Sigmoid colon (tissue), 3 donors: ENCODE measurements at regions not wholly inside any gene's neighbourhood (a gene's known extent, or its start where the extent isn't known, plus 50 kb on each side); places are given as distances from the start of the nearest gene placed in this dataset.

Source experiments
- POLR2A ChIP-seq, 2 donors: fragments of 450-650 bp; IDR thresholded peaks; one replicate each; pipeline ENCODE4 v1.6.1; 2016; ENCODE audit warnings: antibody characterized with exemption in 2 of 2, mild to moderate bottlenecking in 2 of 2, moderate library complexity in 2 of 2
- TF ChIP-seq, protein P1 (sequence below), 4 experiments: fragments of 450-650 bp in 3 of 4; fragments of 200-600 bp in 1 of 4; IDR thresholded peaks; one replicate each; pipeline ENCODE4 v1.5.1; 2016 to 2019; ENCODE audit warnings: antibody characterized with exemption in 4 of 4, mild to moderate bottlenecking in 3 of 4, moderate library complexity in 2 of 4

DNA sequence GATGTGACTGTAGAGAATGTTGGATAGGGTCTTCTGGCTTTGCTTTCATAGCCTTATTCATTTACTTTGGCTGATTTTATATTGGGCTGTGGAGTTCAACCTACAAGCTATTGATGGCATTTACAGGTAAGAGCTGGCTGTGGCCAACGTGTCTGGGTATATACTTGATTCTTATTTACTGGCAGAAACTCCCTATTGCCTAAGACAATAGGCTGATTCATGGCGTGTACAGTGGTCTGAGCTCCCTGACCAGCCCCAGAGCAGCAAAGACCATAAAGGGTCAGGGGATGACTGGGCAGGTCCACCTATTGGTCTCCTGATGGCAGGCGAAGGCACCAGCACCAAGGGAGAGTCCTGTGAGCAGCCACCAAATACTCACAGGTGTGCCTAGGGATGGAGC, 190.2 kb upstream of the DMRTA1 start:
- TF ChIP-seq, protein P1, sequence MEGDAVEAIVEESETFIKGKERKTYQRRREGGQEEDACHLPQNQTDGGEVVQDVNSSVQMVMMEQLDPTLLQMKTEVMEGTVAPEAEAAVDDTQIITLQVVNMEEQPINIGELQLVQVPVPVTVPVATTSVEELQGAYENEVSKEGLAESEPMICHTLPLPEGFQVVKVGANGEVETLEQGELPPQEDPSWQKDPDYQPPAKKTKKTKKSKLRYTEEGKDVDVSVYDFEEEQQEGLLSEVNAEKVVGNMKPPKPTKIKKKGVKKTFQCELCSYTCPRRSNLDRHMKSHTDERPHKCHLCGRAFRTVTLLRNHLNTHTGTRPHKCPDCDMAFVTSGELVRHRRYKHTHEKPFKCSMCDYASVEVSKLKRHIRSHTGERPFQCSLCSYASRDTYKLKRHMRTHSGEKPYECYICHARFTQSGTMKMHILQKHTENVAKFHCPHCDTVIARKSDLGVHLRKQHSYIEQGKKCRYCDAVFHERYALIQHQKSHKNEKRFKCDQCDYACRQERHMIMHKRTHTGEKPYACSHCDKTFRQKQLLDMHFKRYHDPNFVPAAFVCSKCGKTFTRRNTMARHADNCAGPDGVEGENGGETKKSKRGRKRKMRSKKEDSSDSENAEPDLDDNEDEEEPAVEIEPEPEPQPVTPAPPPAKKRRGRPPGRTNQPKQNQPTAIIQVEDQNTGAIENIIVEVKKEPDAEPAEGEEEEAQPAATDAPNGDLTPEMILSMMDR (IDR thresholded peaks at IDR 0.05), result no peak
- no peak for TF ChIP-seq POLR2A (IDR thresholded peaks at IDR 0.05)
